Activated gamma-delta T cell treated with Interleukin-2 at 50 U/mL for 16 hours (primary cell): ENCODE measurements at regions not wholly inside any gene's neighbourhood (a gene's known extent, or its start where the extent isn't known, plus 50 kb on each side); places are given as distances from the start of the nearest gene placed in this dataset.

Experiments
- DNase-seq: peaks from one replicate; pipeline ENCODE4 v3.0.0-alpha.2; 2020

GRCh38 chr15:46121441-46121840, 486.6 kb downstream of the SQOR start:
- DNase-seq: no peak

- no peak for DNase-seq
Observed at GRCh38 chr15:46126581-46126980, 491.8 kb downstream of the SQOR start.

- no peak for DNase-seq
Observed at GRCh38 chr15:46127361-46127874, 492.6 kb downstream of the SQOR start.

- DNase-seq: no peak
Observed at GRCh38 chr15:46129145-46129544, 494.3 kb downstream of the SQOR start.

- DNase-seq: no peak
Observed at GRCh38 chr15:46131876-46132275, 497.0 kb downstream of the SQOR start.

- DNase-seq: no peak
Observed at GRCh38 chr15:46137443-46137842, 502.6 kb downstream of the SQOR start.

- DNase-seq: no peak
Observed at GRCh38 chr15:46146002-46146401, 511.2 kb downstream of the SQOR start.

- no peak for DNase-seq
Observed at GRCh38 chr15:46146915-46147314, 512.1 kb downstream of the SQOR start.

- DNase-seq: no peak
Observed at GRCh38 chr15:46151786-46152185, 517.0 kb downstream of the SQOR start.

- DNase-seq: no peak
Observed at GRCh38 chr15:46166750-46167149, 531.9 kb downstream of the SQOR start.

GRCh38 chr15:46170326-46170725, 535.5 kb downstream of the SQOR start:
- no peak for DNase-seq

- DNase-seq: no peak
Observed at GRCh38 chr15:46174122-46174521, 539.3 kb downstream of the SQOR start.

GRCh38 chr15:46177219-46177618, 542.4 kb downstream of the SQOR start:
- DNase-seq: no peak

GRCh38 chr15:46178138-46178537, 543.3 kb downstream of the SQOR start:
- no peak for DNase-seq

- DNase-seq: no peak
Observed at GRCh38 chr15:46207341-46207740, 572.5 kb downstream of the SQOR start.

- no peak for DNase-seq
Observed at GRCh38 chr15:46213551-46213950, 578.7 kb downstream of the SQOR start.

GRCh38 chr15:46222826-46223225, 588.0 kb downstream of the SQOR start:
- no peak for DNase-seq

GRCh38 chr15:46229263-46229662, 594.4 kb downstream of the SQOR start:
- DNase-seq: no peak

- no peak for DNase-seq
Observed at GRCh38 chr15:46231786-46232185, 597.0 kb downstream of the SQOR start.

GRCh38 chr15:46232471-46232870, 597.6 kb downstream of the SQOR start:
- DNase-seq: no peak

- DNase-seq: no peak
Observed at GRCh38 chr15:46242935-46243334, 608.1 kb downstream of the SQOR start.

- no peak for DNase-seq
Observed at GRCh38 chr15:46251903-46252302, 617.1 kb downstream of the SQOR start.

GRCh38 chr15:46258056-46258455, 623.2 kb downstream of the SQOR start:
- DNase-seq: no peak

GRCh38 chr15:46260937-46261336, 626.1 kb downstream of the SQOR start:
- no peak for DNase-seq

- no peak for DNase-seq
Observed at GRCh38 chr15:46265664-46266347, 631.0 kb downstream of the SQOR start.
